Limb (tissue), 2 donors: ENCODE measurements at regions not wholly inside any gene's neighbourhood (a gene's known extent, or its start where the extent isn't known, plus 50 kb on each side); places are given as distances from the start of the nearest gene placed in this dataset.

Experiments used
- DNase-seq, 2 donors: peaks; one replicate each; pipeline ENCODE4 v3.0.0-alpha.2; 2016; ENCODE audit errors: extremely low spot score in 2 of 2

DNA sequence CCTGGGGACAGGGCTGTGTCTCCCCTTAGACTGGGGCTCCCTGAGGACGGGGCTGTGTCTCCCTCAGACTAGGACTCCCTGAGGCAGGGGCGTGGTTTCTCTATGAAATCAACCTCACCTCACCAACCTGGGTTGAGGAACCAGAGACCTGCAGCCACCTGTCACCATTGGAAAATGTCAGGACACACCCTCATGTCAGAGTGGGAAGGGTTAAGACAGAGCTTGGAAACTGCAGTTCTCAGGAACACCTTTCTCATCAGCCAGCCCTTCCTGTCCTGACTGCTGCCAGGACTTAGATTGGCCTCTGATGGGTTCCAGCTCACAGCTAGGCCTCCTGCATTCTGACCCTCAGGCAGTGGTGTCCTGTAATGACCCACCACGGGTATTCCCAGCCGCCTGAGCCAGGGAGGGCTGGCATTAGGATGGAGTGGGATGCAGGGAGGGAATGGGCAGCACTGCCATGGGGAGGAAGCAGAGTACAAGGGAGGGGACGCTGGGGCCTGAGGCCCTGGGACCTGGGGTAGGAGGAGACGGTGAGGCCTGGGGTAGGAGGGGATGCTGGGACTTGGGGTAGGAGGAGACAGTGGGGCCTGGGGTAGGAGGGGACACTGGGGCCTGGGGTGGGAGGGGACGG is 76.3 kb downstream of the MRPL14 start:
- no peak for DNase-seq

DNA sequence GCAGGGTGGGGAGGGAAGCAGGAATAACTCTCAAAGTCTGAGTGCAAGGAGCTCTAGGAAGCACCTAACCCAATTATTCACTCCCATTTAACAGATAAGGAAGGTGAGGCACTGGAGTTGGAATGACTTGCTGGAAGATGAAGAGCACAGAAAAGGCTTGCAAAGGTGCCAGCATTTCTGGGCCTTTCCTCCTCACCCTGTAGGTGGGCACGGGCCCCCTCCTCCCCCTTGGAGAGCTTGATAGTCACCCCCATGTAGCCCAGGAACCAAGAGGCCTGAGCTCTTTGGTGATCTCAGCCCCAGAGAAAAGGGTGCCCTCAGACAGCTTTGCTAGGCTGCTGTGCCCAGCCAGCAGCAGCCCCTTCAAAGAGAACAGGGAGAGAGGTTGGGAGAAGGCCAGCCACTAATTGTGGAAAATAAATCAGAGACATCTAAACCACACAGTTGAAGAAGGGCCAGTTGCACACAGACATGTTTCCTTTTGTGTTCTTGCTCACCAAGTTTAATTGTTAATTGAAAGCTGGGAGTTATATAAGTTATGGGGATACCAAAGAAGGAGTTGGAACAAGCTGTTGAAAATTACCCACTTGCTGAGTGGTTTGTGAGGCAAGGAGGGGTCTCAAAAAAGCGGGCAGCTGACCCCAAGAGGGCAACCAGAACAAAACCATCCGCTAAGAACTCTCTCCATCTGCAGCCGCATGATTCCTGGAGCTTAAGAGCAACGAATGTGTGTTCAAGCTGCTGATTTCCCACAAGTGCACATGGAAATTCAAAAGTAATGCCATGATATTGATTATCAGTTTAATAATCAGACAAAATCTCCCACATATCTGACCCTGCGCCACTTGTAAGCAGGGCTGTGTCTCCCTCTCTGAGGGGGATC is 77.0 kb downstream of the MRPL14 start:
- DNase-seq: no peak

DNA sequence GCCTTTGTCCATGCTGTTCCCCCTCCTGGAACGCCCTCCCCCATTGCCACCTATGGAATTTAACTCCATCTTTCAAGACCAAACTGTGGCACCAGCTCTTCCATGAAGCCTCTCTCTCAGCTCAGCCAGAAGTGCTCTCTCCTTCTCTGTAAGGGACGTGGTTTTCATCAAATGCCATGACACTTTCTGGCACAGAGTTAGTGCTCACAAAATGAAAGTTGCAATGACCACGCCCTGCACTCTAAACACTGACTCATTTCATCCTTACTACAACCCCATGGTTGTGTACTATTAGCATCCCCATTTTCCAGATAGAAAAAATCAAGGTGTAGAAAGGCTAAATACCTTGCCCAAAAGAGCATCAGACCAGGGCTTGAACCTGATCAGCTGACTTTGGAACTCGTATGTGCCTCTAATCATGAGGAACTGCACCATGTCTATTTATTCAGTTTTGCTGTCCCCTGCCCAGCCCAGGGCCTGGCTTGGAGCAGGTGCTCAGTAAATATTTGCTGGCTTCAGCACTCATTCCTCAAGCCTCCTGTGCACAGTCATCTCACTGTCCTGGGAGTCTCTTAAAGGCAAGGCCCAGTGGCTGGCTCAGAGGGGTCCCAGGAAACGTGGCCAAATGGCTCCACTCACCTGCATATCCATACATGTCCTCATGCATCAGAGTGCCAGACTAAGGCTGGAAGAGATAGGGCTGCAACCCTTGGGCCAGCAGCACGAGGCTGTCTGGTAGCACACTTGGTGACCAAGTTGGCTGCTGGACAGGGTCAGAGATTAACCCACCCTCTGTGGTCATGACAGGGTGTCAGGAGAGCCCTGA is 77.9 kb downstream of the MRPL14 start:
- no peak for DNase-seq

DNA sequence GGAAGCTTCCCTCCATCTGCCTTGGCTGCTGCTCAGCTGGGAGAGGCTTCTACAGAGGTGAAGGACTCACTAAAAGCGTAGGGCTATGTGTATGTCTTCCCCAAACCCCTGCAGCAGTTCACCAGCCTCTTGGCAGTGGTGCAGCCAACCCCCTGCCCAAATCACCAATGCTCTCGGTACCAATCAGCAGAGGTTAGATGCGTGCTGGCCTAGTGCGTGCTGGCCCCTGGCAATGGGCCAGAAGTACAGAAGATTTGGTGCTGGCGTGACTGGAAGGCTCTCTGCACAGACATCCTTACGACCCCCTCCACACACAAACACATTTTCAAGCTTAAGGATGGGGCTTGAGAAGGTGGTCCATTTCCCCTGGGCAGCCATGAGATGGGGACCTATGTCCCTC is 79.0 kb downstream of the MRPL14 start:
- DNase-seq: no peak

DNA sequence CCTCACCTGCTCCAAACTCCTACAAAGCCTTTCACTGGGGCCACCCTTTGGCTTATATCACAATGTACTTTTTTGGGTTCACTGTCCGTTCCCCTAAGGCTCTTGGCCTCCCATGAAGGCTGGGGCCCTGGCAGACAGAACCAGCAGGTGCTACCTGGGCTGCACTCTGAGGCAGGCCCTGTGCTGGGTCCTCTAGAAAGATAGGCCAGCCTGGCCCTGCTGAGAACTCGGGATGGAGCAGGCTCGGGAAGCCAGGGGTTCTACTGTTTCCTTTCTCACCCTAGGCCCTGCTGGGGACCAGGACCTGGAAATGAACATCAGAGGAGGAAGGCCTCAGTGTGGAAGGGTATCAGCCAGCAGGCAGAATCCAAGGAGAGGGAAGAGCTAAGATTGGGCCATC is 79.5 kb downstream of the MRPL14 start:
- DNase-seq: no peak

- DNase-seq: no peak
Observed at GRCh38 chr6:44047179-44047546, 80.1 kb downstream of the MRPL14 start.

GRCh38 chr6:44046516-44047178 is 80.6 kb downstream of the MRPL14 start:
- DNase-seq: no peak

DNA sequence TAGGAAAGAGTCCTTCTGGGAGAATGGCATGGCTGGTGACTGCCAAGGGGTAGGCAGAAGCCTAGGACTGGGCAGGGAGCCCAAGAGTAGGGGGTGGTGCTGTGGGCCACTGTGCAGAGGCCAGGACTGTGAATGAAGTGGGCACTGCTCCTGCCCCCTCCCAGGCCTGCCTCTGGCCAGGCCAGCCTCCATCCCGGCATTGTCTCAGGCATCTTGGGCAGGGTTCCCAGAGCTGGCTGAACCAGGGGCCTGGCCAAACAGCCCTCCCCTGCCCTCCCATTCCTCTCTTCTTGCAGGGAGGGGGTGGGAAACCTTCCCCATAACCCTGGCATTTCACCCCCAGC is 81.6 kb downstream of the MRPL14 start:
- DNase-seq: no peak

- no peak for DNase-seq
Observed at GRCh38 chr6:44044940-44045671, 82.1 kb downstream of the MRPL14 start.

DNA sequence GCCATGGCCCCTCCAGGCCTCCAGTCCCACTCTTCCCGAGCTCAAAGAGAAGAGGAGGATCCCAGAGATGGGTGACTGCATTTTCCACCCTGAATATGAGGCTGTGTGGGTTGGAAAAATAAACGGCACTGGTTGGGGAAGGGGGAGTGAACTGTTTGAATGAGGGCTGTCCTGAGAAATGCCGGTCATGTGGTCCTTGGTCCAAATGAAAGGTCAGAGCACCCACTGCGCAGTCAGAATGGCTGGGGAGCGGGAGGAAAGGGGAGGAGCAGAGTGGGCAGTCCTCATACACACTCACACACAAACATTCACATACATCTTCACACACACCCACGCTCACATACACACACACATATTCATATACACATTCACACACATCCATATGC is 83.1 kb downstream of the MRPL14 start:
- DNase-seq: no peak

DNA sequence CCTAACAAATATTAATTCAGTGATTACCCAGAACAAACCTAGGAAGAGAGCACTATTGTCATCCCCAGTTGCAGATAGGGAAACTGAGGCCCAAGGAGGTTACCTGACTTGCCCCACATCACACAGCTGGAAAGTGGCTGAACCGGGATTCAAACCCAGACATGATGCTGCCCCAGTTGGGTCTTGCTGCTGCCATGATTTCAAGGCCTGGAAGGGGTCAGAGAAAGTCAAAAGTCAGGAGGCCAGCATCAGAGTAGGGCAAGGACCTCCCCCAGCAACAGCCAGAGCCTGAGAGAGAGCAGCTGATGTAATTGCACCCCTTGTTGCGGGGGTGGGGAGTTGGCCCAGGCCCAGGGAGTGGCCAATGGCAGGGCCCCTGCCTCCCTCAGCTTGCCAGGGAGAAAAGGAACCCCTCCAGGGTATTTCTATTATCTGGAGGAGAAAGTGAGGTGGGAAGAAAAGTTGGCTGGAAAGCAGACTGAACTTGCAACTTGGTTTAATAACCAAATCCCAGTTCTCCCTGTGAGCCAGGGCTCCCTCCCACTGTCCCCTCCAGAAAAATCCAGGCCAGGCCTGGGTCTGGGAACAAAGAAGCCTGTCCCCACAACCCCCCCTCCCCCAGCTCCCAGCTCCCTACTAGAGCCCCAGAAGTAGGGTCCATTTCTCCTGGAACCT is 83.6 kb downstream of the MRPL14 start:
- peak in 1 of 2 donors; percentile 67 for DNase-seq

GRCh38 chr6:44042989-44043478 is 84.2 kb downstream of the MRPL14 start:
- DNase-seq: no peak

- no peak for DNase-seq
Observed at GRCh38 chr6:44042261-44042988, 84.8 kb downstream of the MRPL14 start.

GRCh38 chr6:44041461-44042260 is 85.6 kb downstream of the MRPL14 start:
- peak; percentile 49 to 67 for DNase-seq

GRCh38 chr6:44040786-44041185 is 86.5 kb downstream of the MRPL14 start:
- no peak for DNase-seq

DNA sequence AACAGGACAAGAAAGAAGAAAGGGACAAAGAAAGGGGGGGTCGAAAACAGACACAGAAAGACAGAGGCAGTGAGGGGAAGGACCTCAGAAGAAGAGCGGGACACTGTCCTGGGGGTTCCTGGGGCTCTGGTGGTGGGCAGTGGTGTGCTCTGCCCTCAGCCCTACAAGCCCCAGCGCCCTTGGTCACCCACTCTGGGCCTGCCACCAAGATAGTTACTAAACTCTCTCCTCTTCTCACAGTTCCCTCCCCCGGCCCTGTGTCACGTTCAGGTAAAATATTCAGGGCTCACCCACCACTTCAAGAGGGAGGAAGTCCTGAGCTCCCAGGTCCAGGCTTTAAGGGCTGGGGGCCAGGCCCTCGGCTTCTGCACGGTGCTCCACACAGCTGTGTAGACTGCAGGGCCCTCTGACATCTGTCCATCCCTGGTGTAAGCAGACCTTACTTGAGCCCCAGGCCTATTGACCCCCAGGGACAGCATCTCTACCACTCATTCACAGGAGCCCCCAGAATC is 87.4 kb downstream of the MRPL14 start:
- DNase-seq: no peak

DNA sequence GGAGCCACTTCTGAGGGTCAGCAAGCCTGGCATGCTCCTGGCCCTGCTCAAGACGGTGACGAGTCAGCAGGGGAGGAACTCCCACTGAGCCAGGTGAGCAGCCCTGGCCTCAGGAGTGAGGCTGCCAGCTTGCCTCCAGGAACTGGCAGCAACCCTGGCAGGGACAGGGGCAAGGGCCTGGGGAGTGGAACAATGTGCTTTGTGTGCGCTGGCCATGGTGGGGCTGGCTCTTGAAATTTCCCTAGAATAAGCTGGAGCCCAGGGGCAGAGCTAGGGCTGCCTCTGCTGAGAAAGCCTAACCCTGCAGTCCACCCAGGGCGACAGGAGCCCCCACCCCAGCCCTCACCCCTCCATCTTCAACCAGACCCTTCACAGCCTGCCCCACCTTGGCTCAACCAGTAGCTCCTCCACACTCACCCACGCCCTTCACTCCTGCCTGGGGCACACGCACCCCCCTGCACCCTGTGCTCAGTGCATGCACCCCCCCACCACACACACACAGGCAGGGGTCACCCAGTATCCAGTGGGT is 88.0 kb downstream of the MRPL14 start:
- DNase-seq: no peak

DNA sequence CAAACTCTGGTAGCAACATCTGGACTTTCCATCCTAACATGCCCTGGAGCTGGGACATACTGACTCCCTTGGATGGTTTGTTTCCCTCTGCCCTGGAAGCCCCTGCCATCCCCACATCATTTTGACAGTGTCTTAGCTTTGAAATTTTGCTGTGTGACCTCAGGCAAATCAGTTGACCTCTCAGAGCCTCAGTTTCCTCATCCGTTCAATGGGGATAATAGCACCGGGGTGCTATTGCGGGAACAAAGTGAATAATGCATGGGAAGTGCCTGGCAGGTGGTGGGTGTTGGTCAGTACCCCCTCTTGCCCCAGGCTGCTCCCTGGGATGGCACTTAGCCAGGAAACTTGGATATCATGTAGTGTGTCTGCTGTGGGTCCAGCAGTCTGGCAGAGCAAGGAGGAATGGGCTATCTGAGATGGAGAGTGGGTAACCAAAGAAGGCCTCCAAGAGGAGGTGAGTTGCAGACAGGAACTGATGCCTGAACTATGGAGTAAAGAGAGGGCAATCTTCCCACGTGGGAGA is 88.6 kb downstream of the MRPL14 start:
- DNase-seq: peak in 1 of 2 donors; percentile 17
